Glomerular visceral epithelial cell (primary cell): ENCODE measurements at regions not wholly inside any gene's neighbourhood (a gene's known extent, or its start where the extent isn't known, plus 50 kb on each side); places are given as distances from the start of the nearest gene placed in this dataset.

Source experiments
- DNase-seq: peaks from one replicate; pipeline ENCODE4 v3.0.0-alpha.2; 2016; ENCODE audit errors: extremely low spot score

DNA sequence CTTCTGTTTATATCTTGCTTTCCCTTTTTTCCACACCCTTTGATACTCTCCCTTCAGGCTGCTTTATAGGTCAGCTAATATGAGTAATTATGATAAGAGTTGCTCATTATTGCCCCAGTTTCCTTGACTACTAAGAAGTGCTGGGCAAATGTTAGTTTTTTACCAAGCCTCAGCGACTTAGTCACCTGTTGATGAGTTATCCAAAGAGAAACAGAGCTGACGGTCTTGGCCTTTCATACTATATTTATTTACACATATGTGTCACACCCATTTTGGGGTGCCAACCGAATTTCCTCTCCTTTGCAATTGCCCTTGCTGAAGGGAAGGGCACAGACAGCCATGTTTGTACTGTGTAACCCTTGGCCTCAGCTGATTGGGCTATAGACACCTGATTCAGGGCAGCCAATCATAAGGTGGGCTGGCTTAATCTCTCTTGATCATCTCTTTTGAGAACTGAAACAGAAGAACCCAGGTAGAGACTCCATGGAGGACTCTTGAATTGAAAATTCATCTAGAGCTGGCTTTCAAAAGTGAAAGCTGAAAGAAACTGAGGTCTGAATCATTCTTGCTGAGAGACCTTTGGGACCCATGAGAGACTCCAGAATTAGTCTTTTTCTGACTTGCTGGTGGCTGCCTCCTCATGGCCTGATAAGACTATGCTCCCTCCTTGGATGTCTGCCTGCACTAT is 111.7 kb upstream of the RPS6KA3 start:
- peak; percentile 17 for DNase-seq

DNA sequence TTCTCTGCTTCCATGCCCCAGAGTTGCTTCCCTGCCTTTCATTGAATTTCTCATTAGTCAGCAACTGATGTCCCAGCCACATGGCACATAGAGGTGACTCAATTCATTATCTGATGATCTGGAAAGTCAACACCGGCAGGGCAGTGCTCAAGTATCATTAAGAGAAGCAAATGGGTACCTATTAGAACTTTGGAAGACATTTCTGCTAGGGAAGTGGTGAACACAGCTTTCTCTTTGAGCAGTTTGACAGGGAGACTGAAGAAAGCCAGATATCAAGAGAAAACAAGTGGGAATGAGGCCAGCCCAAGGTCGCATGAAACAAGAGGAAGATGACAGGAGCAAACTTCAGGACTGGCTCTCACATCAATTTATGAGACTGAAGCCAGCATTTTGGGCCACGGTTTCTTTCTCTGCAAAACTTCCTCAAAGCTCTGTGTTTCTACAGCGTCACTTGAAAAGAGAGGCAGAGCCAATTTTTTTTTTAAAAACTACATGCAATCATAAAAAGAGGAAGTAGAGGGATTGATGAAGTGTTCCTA is 108.3 kb upstream of the RPS6KA3 start:
- no peak for DNase-seq

DNA sequence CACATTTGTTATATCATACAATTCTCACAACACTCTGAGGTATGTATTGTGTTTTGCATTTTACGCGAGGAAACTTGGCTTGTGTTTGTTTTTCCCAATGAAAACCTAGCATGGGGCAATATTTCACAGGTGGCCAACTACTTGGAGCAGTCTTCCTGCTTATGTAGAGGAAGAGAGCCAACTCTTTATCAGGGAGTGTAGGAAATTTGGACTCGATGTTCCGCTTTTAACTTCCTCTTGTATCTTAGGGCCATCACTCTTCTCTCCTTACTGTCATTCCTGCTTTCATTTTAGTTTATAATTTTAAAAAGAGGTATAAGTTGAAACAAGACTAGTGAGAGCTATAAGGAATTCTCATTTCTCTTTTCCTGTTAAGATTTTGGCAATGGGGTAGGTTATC is 107.7 kb upstream of the RPS6KA3 start:
- DNase-seq, result no peak

DNA sequence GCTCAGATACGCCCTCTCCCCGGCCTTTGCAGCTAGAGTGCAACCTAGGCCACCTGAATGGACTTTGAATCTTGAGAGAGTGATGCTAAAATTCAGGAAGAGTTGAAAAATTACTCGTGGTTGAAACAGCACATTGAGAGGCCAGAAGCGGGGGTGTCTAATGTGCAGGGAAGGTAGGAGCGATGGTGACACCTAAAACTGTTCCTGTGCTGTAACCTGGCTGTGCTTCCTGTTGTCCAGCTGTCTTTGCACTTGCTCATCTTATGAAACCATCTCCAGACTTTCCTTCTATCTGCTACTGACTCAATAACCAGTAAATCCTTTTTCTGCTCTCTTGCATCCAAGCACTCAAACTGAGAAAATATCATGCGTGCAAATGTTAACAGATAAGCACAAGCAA is 106.4 kb upstream of the RPS6KA3 start:
- DNase-seq, result no peak

DNA sequence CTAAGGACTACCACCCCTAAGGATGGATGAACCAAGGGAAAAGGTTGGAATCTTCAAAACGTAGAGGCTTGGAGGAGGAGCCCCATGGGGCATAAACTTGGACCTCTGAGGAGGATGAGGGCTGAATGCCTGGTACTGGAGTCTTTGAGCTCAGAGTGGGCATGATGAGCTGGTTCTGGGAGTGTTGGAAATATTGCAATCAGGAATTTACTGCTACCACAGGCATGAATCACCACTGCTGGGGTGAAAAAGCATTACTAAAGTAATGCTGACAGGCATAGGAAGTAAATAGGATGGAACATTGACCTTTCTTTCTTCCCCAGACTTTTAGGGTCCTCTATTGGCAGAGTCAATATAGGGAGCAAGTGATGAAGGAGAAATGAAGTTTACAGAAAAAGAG is 105.8 kb upstream of the RPS6KA3 start:
- DNase-seq, result peak; percentile 46

DNA sequence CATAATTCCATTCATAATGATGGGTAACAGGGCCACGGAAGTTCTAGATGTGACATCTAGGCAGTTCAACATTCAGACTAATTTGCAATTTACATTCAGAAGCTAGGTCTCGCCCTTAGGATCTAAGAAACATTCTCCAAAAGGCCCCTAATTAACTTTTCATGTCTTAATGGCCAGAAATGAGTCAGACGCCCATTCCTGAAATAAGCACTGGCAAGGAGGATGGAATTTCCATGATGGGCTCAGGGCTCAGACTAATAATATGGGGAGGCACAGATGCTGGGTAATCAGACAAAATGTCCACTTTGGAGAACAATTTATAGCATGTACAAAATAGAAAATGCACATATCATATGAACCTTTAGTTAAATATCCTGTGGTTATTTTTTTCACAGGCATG is 102.8 kb upstream of the RPS6KA3 start:
- no peak for DNase-seq

DNA sequence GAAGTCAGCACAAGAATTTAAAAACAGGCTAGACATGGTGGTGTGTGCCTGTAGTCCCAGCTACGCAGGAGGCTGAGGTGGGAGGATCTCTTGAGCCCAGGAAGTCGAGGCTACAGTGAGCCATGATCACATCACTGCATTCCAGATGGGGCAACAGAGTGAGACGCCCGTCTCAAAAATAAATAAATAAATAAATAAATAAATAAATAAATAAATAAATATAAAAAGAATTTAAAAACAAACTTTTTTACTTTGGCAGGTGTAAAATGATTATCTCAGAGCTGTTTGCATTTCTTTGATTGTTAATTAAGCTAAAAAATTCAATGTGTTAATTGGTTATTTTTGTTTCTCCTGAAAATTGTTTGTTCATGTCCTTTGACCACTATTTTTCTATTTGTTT is 97.5 kb upstream of the RPS6KA3 start:
- DNase-seq, result no peak

DNA sequence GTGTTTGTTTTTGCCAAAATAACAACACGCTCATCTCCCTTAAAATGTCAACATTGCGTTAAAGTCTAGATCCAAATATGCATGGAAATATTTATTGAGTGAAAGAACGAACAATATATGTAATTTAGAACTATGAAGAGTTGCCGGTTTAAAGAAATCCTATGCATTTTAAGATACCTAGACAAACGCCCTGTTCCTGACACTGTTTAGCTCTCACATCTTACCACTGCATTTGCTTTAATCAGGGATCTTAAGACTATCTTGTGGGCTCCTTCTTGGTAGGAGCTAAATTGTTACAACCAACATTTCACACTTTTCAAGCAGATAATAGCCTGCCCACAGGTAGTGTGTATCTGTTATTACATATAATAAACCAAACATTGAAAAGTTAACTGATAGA is 96.6 kb upstream of the RPS6KA3 start:
- DNase-seq, result no peak

DNA sequence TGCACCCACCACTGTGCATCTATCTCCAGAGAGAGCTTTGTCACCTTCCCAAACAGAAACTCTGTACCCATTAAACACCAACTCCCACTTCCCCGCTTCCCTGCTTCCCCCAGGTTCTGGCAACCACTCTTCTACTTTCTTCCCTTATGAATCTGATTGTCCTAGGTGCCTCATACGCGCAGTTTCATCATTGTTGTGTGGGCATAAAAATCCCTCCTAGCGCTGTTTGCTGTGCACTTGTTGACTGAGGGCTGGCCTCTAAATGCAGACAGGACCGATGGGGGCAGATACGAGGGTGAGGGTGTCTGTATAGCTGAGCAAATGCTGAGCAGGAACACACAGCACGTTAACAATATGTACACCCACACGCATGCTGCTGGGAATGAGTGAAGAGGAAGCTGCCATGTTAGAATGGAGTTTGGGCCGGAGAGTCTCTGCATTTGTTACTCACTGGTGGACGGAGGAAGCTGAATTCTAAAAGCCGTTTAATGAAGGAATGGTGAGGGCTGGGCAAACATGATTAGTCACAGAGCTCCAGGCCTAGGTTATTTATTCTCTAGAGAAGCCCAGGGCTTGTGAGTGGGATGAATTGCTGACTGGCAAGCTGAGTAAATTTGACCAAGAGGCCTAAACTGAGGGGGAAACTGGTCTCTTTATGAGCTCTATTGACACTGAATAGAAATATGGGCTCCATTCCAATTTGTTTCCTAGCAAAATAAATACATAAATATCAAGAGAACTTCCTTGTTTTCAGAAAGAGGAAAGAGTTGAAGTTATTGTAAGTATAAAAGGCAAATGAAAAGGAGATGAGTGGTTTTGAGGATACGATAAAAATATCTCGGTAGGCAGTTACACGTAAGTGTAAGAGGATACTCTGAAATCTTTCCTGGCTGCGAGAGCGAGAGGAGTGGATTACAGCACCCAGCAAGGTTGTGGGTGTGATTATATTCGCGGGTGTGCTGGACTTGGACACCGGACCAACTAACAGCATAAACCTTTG is 95.9 kb upstream of the RPS6KA3 start:
- DNase-seq, result peak; percentile 68

DNA sequence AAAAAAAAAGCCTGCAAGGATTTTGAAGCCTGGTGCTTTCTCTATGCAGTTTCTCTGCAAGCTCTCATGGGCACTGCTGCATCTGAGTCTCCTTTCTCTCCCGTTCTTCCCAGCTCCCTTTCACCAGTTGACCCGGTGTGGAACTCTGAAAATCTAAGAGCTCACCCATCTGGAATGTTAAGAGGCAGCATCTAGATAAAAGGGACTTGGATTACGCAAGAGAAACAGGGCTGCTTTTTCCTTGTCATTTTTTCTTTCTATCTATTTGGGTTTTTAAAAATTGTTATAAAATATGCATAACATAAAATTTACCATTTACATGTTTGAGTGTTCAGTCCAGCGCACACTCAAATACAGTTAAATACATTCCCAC is 95.2 kb upstream of the RPS6KA3 start:
- peak; percentile 62 for DNase-seq

DNA sequence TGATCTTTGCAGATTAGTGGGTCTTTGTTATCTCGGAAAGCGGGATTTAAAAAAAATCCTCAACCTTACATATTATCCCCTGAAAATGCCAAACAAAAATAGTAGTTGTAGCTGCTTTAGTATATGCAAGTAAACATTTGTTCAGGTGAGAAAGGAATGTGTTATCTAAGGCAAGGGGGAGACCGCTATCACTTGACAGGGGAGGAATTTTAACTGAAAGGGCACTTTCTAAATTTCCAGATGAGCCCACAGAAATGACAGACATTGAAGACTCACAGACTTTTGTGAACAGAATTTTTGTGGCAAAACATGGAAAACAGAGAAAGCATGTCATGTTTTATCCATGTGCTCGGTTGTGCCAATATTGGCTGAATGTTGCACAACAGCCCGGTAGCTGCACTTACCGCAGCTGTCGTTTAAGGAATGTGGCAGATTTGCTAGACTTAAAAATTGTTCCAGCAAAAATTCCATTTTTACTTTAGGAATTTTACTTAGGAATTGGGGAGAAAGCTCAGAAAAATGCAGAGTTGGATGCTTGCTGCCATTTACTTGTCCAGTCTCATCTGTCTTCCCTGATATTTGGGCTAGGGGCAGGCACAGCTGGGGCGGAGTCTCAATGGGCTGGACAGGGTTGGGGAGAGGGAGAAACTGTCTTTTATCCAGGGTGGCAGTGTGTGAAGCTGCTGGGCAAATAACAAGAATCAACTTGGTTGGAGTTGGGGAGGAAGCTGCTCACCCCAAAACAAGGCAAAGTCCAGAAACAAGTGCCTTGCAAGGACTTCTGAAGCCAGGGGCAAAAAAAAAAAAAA is 94.6 kb upstream of the RPS6KA3 start:
- DNase-seq, result peak; percentile 15

DNA sequence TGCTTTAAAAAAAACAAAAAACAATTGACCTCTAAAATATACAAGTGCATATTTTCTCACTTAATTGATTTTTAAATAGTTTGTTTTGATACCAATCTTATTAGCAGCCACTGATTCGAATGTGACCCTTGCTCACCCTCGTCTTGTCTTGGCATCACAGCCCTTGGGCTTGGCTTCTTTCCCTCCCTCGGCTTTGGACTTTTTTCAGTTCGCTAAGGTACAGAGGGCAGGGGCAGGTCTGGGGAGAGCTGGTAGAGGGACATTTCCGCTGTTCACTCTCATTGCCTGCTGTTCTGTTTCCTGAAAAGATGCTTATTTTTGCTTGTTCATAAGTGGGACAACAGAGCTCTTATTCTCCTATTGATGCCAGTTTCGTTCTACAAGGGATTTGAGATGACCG is 88.5 kb upstream of the RPS6KA3 start:
- DNase-seq, result no peak

DNA sequence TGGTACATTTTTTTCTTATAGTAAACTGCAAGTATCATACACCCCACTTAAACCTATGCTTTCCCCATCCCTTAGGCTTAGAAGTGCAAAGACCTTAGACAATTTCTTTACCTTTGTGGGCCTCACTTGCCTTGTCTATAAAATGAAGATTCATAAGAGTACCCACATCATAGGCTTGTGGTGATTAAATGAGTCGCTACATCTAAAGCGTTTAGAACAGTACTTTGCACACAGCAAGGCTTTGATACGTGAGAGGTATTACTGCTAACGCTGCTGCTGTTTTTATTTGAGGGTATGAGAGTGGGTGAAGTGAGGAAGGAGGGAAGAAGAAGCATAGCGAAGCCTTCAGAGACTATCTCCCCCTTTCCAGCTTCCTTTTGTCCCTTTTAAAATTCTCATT is 87.8 kb upstream of the RPS6KA3 start:
- DNase-seq, result no peak

DNA sequence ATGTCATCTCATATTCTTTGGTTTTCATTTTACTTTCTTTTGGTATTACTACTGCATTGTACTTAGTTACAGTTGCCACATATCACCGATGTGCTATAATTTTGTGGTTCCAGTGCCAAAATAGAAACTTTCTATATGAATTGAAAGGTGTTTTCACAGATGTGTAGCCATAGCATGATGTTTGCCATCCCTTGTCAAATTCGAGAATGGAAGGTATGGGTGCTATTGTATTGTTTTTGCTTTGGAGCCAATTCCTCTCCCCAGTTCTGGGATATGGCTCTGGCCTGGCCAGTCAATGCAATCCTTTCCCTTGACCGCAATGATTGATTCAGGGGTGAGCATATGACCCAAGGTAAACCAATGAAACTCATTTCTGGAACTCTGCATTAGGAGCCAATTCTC is 86.2 kb upstream of the RPS6KA3 start:
- DNase-seq, result no peak

DNA sequence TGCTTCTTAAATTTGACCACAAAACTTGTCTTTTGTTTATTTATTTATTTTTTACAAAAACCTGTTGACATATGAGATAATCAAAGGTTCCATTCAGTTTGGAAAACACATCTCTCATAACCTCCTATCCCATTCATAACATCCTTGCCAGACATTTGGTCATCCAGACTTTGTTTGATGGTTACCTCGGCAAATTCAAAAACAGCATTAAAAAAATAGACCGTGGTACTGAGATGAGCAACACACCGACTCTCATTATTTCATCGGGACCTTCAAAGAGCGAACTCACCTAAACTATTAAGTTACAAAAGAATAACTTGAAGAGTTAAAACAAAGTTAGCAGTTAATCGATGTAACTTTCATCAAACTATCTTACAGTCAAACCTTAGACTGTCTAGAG is 85.8 kb upstream of the RPS6KA3 start:
- no peak for DNase-seq

DNA sequence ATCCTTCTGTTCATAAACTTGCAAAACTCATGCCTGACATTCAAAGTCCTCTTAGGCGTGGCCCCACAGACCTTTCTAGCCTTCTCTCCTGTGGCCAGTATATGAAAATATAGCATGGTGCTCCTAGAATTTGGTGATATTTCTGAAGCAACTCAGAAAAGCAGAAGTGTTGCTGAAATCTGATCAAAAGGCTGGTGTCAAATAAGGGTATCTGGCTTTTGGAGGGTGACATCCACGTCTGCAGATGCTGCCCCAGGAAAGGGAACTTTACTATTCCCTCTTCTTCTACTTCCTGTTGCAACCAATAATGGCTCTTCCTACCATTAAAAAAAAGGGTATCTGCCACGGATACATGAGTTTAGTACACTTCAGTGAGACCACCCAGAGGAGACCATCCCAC is 83.9 kb upstream of the RPS6KA3 start:
- DNase-seq, result no peak

DNA sequence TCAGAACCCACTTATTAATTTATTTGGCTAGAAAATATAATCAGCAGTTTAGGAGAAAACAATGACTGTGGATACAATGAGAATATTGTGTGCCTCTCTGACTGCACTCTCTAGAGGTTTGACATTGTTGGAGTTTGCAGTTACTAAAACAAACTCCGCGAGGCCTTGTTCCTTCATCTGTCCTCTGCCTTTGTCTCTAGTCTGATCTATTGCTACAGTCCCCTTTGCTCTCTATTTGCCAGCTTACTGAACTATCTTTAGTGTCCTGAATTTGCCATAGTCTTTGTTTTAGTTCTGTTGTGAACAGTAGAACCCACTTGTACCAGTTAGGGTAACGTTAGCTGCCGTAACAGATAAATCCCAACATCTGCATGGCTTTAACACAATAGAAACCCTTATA is 81.4 kb upstream of the RPS6KA3 start:
- DNase-seq, result no peak

DNA sequence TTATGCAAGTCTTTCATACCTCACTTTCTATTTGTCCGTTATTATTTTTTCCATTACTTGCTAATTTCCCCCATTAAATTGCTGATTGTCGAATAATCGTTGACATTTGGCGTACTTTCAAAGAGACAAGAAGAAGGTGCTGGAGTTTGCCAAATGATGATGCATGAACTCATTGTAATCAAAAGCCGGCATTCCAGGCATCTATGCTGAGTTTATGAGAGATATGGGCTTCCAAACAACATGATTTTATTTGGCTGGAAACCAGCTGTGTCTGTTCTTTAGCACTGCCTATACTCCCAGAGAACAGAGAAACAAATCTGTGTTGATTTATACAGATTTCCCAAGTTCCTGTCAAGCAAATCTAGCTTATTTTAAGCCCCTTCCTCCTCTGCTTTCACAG is 80.8 kb upstream of the RPS6KA3 start:
- no peak for DNase-seq

DNA sequence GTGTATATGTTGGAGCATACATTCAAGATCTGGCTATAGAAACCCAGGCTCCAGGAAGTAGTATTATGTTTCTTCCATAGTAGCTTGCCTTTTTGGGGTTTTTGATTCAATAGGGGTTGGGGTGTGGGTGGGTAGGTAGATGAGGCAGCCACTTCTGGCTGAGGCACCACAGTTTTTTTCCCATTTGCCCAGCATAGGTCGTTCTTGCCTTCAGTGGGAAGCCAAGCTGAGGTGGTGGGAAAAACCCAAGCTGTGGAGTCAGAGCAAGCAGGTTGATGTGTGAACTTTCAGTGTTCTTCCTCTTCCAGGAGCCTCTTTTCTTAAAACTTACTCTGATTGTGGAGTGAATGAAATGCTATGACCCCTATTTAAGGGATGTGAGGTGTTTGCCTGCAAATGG is 67.0 kb upstream of the RPS6KA3 start:
- DNase-seq, result no peak

DNA sequence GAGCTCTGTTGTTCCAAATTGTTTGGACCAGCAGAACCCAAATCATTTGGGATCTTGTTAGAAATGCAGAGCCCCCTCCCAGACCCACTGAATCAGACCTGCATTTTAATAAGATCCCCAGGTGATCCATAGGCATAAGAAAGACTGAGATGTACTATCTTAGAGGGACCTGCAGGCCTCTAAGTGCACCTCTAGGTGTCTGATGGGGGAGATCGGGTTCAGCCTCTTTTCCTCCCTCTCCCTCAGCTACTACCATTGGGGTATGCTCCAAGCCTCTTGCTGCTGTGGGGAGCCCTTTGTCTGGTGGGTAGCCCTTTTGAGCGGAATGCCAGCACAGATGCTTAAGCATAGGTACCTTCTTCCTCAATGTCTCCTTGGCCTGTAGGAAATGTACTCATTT is 63.8 kb upstream of the RPS6KA3 start:
- no peak for DNase-seq

DNA sequence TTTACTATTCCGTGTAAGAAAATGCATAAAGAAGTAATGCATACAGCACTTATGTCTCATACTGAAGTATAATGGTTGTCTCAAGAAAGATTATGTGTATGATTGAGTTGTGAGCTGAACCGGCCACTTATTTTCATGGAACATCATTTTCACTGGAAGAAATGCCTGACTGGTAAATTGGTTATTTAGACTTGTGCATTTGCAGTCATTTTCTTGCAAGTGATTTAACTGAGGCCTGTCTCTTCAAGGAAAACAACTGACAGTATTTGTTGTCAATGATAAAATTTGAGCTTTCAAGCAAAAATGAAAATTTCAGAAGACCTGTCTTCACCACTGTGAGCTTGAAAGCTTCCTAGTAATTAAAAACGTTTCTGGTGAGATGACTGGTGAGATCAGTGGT is 62.7 kb upstream of the RPS6KA3 start:
- DNase-seq, result no peak

DNA sequence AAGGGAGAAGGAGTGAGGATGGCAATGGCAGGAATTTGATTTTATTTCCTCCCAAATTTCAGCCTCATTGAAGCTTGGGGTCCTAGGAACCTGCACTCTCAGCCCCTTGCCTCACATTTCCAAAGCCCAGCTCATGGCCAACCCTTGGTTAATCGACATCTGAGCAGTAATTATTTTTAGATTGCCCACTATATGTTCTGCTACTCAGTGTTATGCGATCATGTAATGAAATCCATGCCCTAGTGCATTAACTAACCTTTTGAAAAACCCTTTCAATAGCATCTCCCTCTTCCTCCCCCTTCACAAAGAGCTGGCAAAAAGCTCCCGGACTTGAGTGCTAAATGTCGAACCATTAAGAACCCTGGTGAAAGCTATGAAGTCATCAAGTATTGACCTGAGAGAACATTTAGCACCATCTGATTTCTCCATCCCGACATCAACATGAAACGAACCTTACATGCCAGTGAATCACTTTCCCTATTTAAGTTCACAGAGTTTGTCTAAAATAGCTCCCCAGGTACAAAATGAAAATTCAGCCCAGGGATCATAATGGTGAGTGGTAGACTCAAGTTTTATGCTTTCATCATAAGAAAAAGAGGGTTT is 59.2 kb upstream of the RPS6KA3 start:
- no peak for DNase-seq
